ENCODE measurements at regions not wholly inside any gene's neighbourhood (a gene's known extent, or its start where the extent isn't known, plus 50 kb on each side); places are given as distances from the start of the nearest gene placed in this dataset.
"Not testable (repeated sequence)": the region's sequence is repeated elsewhere in the genome, so short reads cannot be mapped to it uniquely, and the experiment has no call there.

- H3K27ac Mint-ChIP-seq, result no peak overlapping the region
Measured at GRCh38 chr18:65175681-65176080, 575.1 kb upstream of the CDH7 start.

GRCh38 chr18:65162086-65162485 is 588.7 kb upstream of the CDH7 start:
- H3K4me3 Mint-ChIP-seq; H3K4me1 Mint-ChIP-seq (ENCODE audit: low read depth); CTCF ChIA-PET; intact Hi-C loops (cut with micrococcal nuclease); H3K27ac Mint-ChIP-seq; POLR2A ChIA-PET; H3K9me3 Mint-ChIP-seq; H3K36me3 Mint-ChIP-seq; DNase-seq; H3K27me3 Mint-ChIP-seq: not testable (repeated sequence)

More at GRCh38 chr18:65175681-65176080, 575.1 kb upstream of the CDH7 start:
- no peaks in the 10 kb centered on the region for H3K36me3 Mint-ChIP-seq
- DNase-seq, result no peak
- ChIA-PET POLR2A (no interaction called here), CTCF (no interaction called here)
- H3K9me3 Mint-ChIP-seq, result peaks cover 27% of the 10 kb centered on the region
- intact Hi-C loops (cut with micrococcal nuclease), result no loop called here
- H3K27me3 Mint-ChIP-seq, result no peaks in the 10 kb centered on the region
- no peaks in the 10 kb centered on the region for H3K4me1 Mint-ChIP-seq (ENCODE audit: low read depth)
- no peak overlapping the region for H3K4me3 Mint-ChIP-seq

GRCh38 chr18:65146482-65147021 is 604.3 kb upstream of the CDH7 start:
- Mint-ChIP-seq H3K4me3 (no peak overlapping the region), H3K9me3 (peaks cover 28% of the 10 kb centered on the region), H3K4me1 (ENCODE audit: low read depth) (no peaks in the 10 kb centered on the region), H3K27ac (no peak overlapping the region), H3K36me3 (no peaks in the 10 kb centered on the region), H3K27me3 (no peaks in the 10 kb centered on the region)
- ChIA-PET POLR2A (no interaction called here), CTCF (no interaction called here)
- DNase-seq, result no peak
- intact Hi-C loops (cut with micrococcal nuclease), result no loop called here

GRCh38 chr18:65145312-65145711 is 605.5 kb upstream of the CDH7 start:
- Mint-ChIP-seq H3K4me1 (ENCODE audit: low read depth) (no peaks in the 10 kb centered on the region), H3K9me3 (peaks cover 21% of the 10 kb centered on the region), H3K36me3 (no peaks in the 10 kb centered on the region), H3K4me3 (no peak overlapping the region), H3K27ac (no peak overlapping the region), H3K27me3 (no peaks in the 10 kb centered on the region)
- ChIA-PET POLR2A (no interaction called here), CTCF (interaction anchor here (1.0 kb wide), 1 partner anchor 8 kb away, joined by 3 read pairs; no protein-coding TSS in a partner anchor)
- intact Hi-C loops (cut with micrococcal nuclease), result no loop called here
- DNase-seq, result no peak

GRCh38 chr18:65133610-65134009 is 617.2 kb upstream of the CDH7 start:
- Mint-ChIP-seq H3K27ac (no peak overlapping the region), H3K4me3 (no peak overlapping the region), H3K4me1 (ENCODE audit: low read depth) (no peaks in the 10 kb centered on the region), H3K9me3 (peaks cover 12% of the 10 kb centered on the region), H3K36me3 (no peaks in the 10 kb centered on the region), H3K27me3 (no peaks in the 10 kb centered on the region)
- intact Hi-C loops (cut with micrococcal nuclease), result no loop called here
- ChIA-PET POLR2A (no interaction called here), CTCF (no interaction called here)
- no peak for DNase-seq

GRCh38 chr18:65124633-65125032 is 626.2 kb upstream of the CDH7 start:
- no peaks in the 10 kb centered on the region for H3K27me3 Mint-ChIP-seq
- POLR2A ChIA-PET, result no interaction called here
- CTCF ChIA-PET, result no interaction called here
- H3K4me1 Mint-ChIP-seq (ENCODE audit: low read depth), result peaks cover 4% of the 10 kb centered on the region
- H3K36me3 Mint-ChIP-seq, result no peaks in the 10 kb centered on the region
- no peak overlapping the region for H3K4me3 Mint-ChIP-seq
- no peak overlapping the region for H3K27ac Mint-ChIP-seq
- intact Hi-C loops (cut with micrococcal nuclease), result no loop called here
- DNase-seq, result no peak
- peaks cover 30% of the 10 kb centered on the region for H3K9me3 Mint-ChIP-seq

GRCh38 chr18:65103864-65104263 is 646.9 kb upstream of the CDH7 start:
- no peak for DNase-seq
- ChIA-PET CTCF (no interaction called here), POLR2A (no interaction called here)
- Mint-ChIP-seq H3K9me3 (peaks cover 17% of the 10 kb centered on the region), H3K4me3 (no peak overlapping the region), H3K27ac (no peak overlapping the region), H3K36me3 (no peaks in the 10 kb centered on the region), H3K4me1 (ENCODE audit: low read depth) (no peaks in the 10 kb centered on the region), H3K27me3 (no peaks in the 10 kb centered on the region)
- intact Hi-C loops (cut with micrococcal nuclease), result no loop called here

GRCh38 chr18:65093346-65093745 is 657.5 kb upstream of the CDH7 start:
- ChIA-PET POLR2A (no interaction called here), CTCF (no interaction called here)
- intact Hi-C loops (cut with micrococcal nuclease), result no loop called here
- Mint-ChIP-seq H3K9me3 (peaks cover 5% of the 10 kb centered on the region), H3K4me3 (no peak overlapping the region), H3K27ac (no peak overlapping the region), H3K27me3 (no peaks in the 10 kb centered on the region), H3K36me3 (no peaks in the 10 kb centered on the region), H3K4me1 (ENCODE audit: low read depth) (no peaks in the 10 kb centered on the region)
- DNase-seq, result no peak

GRCh38 chr18:65091744-65092329 is 659.0 kb upstream of the CDH7 start:
- intact Hi-C loops (cut with micrococcal nuclease), result no loop called here
- no peak for DNase-seq
- peaks cover 5% of the 10 kb centered on the region for H3K9me3 Mint-ChIP-seq
- no peaks in the 10 kb centered on the region for H3K36me3 Mint-ChIP-seq
- POLR2A ChIA-PET, result no interaction called here
- CTCF ChIA-PET, result no interaction called here
- H3K4me3 Mint-ChIP-seq, result no peak overlapping the region
- H3K4me1 Mint-ChIP-seq (ENCODE audit: low read depth), result no peaks in the 10 kb centered on the region
- H3K27ac Mint-ChIP-seq, result no peak overlapping the region
- no peaks in the 10 kb centered on the region for H3K27me3 Mint-ChIP-seq

GRCh38 chr18:65082907-65083306 is 667.9 kb upstream of the CDH7 start:
- intact Hi-C loops (cut with micrococcal nuclease), result no loop called here
- Mint-ChIP-seq H3K4me3 (no peak overlapping the region), H3K27me3 (no peaks in the 10 kb centered on the region), H3K9me3 (peaks cover 7% of the 10 kb centered on the region), H3K36me3 (no peaks in the 10 kb centered on the region), H3K4me1 (ENCODE audit: low read depth) (no peaks in the 10 kb centered on the region), H3K27ac (no peak overlapping the region)
- DNase-seq, result no peak
- ChIA-PET CTCF (no interaction called here), POLR2A (no interaction called here)

GRCh38 chr18:65081786-65082185 is 669.0 kb upstream of the CDH7 start:
- intact Hi-C loops (cut with micrococcal nuclease), result no loop called here
- Mint-ChIP-seq H3K36me3 (no peaks in the 10 kb centered on the region), H3K9me3 (peaks cover 7% of the 10 kb centered on the region), H3K27me3 (no peaks in the 10 kb centered on the region), H3K4me3 (no peak overlapping the region), H3K4me1 (ENCODE audit: low read depth) (no peaks in the 10 kb centered on the region), H3K27ac (no peak overlapping the region)
- ChIA-PET POLR2A (no interaction called here), CTCF (no interaction called here)
- no peak for DNase-seq

- CTCF ChIA-PET, result no interaction called here
- H3K4me3 Mint-ChIP-seq, result no peak overlapping the region
- intact Hi-C loops (cut with micrococcal nuclease), result no loop called here
- H3K36me3 Mint-ChIP-seq, result no peaks in the 10 kb centered on the region
- H3K4me1 Mint-ChIP-seq (ENCODE audit: low read depth), result no peaks in the 10 kb centered on the region
- no peak overlapping the region for H3K27ac Mint-ChIP-seq
- H3K27me3 Mint-ChIP-seq, result no peaks in the 10 kb centered on the region
- peaks cover 10% of the 10 kb centered on the region for H3K9me3 Mint-ChIP-seq
- DNase-seq, result no peak
- POLR2A ChIA-PET, result no interaction called here
Measured at GRCh38 chr18:65073060-65073550, 677.7 kb upstream of the CDH7 start.

GRCh38 chr18:65057439-65058083 is 693.3 kb upstream of the CDH7 start:
- DNase-seq, result no peak
- peaks cover 28% of the 10 kb centered on the region for H3K9me3 Mint-ChIP-seq
- intact Hi-C loops (cut with micrococcal nuclease), result no loop called here
- ChIA-PET POLR2A (no interaction called here), CTCF (no interaction called here)
- H3K36me3 Mint-ChIP-seq, result no peaks in the 10 kb centered on the region
- no peak overlapping the region for H3K27ac Mint-ChIP-seq
- no peaks in the 10 kb centered on the region for H3K27me3 Mint-ChIP-seq
- no peaks in the 10 kb centered on the region for H3K4me1 Mint-ChIP-seq (ENCODE audit: low read depth)
- no peak overlapping the region for H3K4me3 Mint-ChIP-seq
